Omental fat pad (tissue), 3 donors: ENCODE measurements at regions not wholly inside any gene's neighbourhood (a gene's known extent, or its start where the extent isn't known, plus 50 kb on each side); places are given as distances from the start of the nearest gene placed in this dataset.
"Not testable (repeated sequence)": the region's sequence is repeated elsewhere in the genome, so short reads cannot be mapped to it uniquely, and the experiment has no call there.

Experiments
- ATAC-seq: fragments of 150-250 bp; one replicate; pipeline ENCODE4 v1.9.1; 2016; ENCODE audit warnings: mild to moderate bottlenecking, moderate library complexity; ENCODE audit not compliant: low FRiP score
- DNase-seq: peaks from one replicate; pipeline ENCODE4 v3.0.0-alpha.2; 2019; ENCODE audit warnings: low spot score
- CTCF ChIP-seq, 3 donors: fragments of 450-650 bp; IDR thresholded peaks; one replicate each; pipeline ENCODE4 v1.5.1; 2016 to 2017; ENCODE audit warnings: antibody characterized with exemption in 3 of 3, mild to moderate bottlenecking in 3 of 3, moderate library complexity in 2 of 3

GRCh38 chr12:97050509-97050908, 143.5 kb downstream of the NEDD1 start:
- DNase-seq (no peak), ATAC-seq (no peak)
- no peak for TF ChIP-seq CTCF (IDR thresholded peaks at IDR 0.05)

- no peak for TF ChIP-seq CTCF (IDR thresholded peaks at IDR 0.05)
Measured at GRCh38 chr12:97051341-97051740, 144.3 kb downstream of the NEDD1 start.

GRCh38 chr12:97061171-97061570, 154.1 kb downstream of the NEDD1 start:
- no peak for DNase-seq
- ATAC-seq, result no peak
- no peak for TF ChIP-seq CTCF (IDR thresholded peaks at IDR 0.05)

More at GRCh38 chr12:97051341-97051740, 144.3 kb downstream of the NEDD1 start:
- ATAC-seq, result no peak
- no peak for DNase-seq

- no peak for DNase-seq
- ATAC-seq, result no peak
- no peak for TF ChIP-seq CTCF (IDR thresholded peaks at IDR 0.05)
Measured at GRCh38 chr12:97063292-97063935, 156.4 kb downstream of the NEDD1 start.

GRCh38 chr12:97075161-97075933, 168.3 kb downstream of the NEDD1 start:
- no peak for TF ChIP-seq CTCF (IDR thresholded peaks at IDR 0.05)

GRCh38 chr12:97075934-97076630, 169.0 kb downstream of the NEDD1 start:
- no peak for DNase-seq
- no peak for ATAC-seq
- no peak for TF ChIP-seq CTCF (IDR thresholded peaks at IDR 0.05)

More at GRCh38 chr12:97075161-97075933, 168.3 kb downstream of the NEDD1 start:
- ATAC-seq (no peak), DNase-seq (no peak)

GRCh38 chr12:97076912-97077311, 169.9 kb downstream of the NEDD1 start:
- ATAC-seq, result not testable (repeated sequence)

More at GRCh38 chr12:97076912-97077311, 169.9 kb downstream of the NEDD1 start:
- DNase-seq, result not testable (repeated sequence)
